COLO829 (cell line): ENCODE measurements at regions not wholly inside any gene's neighbourhood (a gene's known extent, or its start where the extent isn't known, plus 50 kb on each side); places are given as distances from the start of the nearest gene placed in this dataset.

Experiments used
- DNase-seq: peaks from one replicate; pipeline ENCODE4 v3.0.0; 2012; ENCODE audit warnings: low spot score

DNA sequence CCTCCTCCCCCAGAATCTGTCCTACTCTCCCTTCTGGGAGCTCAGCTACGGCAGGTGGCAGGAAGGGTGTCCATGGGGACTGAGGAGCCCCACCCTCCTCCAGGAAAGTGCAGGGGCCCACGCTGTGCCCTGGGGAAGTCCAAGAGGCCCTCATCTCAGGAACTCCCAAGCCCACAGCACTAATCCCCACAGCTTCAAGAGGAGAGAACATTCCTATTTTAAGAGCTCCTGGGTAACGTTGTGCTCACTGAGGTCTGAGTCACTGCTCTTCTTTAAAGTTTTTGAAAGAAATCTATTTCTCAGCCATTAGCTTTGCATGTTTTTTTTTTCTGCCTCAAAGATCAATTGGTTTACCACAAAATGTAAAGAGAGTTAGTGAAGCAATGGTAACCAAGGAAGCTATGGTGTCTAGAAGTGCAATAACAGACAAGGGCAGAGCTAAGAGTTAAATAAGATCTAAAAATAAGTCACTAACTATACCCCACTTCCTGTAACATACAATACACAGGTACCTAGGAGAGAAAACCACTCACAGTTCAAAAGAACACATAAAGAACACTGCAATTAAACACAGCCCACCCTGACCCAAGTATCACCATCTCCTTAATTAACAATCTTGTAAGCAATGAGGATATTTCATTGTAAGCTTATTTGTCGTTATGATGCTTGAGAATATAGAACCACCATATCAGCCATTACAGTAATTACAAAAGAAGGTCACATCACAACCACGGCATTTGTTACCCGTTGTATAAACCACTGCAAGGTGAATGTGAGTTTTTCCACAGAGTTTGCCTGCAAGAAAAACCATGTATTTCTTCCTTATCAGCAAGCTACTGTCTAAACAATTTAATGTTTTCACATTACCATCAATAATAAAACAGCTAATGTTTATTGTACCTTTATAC, 382.3 kb upstream of the SLC30A5 start:
- no peak for DNase-seq

DNA sequence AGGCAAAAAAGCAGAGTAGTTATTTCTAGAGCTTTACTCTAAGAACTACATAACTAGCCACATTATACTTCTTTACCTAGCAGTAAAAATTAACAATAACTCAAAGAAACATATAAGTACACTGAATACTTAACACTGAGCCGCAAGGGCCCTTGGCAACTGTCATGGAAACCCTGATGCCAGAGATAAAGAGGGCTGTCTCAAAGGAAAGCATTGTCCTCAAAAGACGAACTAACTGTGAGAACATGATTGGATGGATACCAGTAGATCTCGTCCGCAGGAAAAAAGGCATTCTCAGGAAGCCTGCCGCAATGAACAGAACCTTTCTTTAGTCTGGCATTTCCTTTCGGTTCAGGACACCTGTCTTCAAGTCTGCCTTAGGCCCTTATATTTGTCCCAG, 379.0 kb upstream of the SLC30A5 start:
- DNase-seq: peak; percentile 56

DNA sequence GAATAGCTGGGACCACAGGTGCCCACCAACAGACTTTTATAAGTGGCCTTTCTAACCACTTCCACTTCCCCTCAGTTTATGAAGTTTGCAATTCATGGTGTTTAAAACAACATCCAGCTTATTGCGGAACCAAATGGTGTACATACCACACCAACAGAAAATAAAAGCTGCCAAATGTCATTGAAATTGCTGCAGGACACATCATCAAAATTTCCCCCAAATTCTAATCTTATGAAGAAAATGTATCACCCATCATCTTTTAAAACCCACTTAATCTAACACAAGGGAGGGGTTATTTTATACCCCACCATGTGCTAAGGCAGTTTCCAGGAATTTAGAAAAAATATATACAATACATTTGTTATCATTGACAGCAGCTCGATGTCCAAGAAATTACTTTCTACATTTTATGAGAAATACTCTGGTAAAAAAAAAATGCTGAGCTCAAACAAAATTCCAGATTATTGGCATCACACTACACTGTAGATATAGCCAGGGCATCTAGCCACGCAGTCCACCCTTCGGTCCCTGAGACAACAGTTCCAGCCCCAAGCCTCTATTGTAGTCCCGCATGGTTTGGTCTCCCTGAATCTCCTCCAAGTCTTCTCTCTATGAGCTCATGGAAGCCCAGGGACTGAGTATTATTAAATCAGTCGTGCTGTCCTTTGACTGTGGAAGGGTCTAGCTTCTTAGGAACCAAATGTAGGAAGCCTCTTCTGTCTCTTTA, 372.8 kb upstream of the SLC30A5 start:
- DNase-seq: no peak

DNA sequence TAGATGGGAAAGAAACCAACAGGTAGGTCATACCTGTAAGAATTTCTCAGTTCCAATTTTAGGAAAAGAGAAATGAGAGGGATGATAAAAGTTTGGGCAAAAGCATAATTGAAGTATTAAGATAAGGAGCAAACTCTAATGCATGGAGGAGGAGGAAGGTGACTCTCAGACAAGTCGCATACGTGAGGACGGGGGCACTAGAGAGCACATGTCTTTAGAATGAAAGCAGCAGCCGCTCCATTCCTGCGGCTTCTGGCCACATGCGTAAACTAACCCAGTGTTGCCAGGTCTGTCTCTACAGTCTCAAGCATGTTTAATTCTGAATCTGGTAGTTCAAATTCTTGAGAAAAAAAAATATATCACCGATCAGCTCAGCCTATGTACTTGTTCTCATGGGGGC, 371.5 kb upstream of the SLC30A5 start:
- DNase-seq: no peak

DNA sequence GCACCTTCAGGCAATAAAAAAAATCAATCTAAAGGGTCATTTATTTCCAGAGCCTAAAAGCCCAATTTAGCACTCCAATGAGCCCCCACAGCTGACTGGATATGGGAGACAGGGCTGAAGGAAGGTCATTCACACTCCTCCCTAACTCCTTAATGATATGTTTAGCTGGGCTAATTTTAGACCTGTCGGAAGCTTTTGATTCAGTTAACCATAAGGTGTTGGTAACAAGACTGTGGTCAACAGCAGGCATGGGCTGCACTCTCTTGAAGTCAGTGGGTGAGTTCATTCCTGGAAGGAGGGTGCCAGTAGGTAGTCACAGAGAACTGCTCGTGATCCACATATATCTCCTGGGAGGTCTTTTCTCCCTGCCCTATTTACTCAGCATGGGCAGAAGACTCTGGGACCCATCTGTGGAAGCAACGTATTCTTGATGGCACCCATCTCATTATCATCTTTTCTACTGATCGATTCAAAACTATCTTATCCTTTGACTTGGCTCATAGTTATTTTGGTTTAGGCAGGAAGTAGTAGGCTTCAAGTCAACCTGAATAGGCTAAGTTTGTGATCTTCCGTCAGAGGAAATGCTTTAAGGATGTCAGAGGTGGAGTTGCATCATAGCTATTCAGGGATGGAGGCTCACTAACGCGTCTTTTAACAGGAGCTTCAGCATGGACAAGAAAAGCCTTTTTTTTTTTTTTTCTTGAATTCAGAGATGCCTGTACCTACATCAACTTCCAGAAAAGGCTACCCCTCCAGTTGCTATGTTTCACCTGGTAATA, 367.7 kb upstream of the SLC30A5 start:
- DNase-seq: no peak

DNA sequence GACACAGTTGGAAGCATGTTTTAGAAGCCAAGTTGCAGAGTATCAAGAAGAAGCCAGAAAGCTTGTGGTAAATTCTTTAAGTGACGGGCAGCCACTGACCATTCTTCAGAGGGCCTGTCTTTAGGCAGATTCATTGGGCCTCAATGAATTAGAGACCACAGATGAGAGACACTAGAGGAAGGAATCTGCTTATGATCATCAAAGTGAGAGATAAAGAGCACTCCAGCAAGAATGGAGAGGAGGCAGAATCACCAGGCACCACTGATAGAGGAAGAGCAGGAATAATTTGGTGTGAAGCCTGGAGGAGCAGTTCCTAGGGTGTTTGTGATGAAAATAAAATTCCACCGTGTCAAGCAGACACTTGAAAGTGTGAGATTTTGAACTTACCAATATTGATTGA, 365.9 kb upstream of the SLC30A5 start:
- no peak for DNase-seq

DNA sequence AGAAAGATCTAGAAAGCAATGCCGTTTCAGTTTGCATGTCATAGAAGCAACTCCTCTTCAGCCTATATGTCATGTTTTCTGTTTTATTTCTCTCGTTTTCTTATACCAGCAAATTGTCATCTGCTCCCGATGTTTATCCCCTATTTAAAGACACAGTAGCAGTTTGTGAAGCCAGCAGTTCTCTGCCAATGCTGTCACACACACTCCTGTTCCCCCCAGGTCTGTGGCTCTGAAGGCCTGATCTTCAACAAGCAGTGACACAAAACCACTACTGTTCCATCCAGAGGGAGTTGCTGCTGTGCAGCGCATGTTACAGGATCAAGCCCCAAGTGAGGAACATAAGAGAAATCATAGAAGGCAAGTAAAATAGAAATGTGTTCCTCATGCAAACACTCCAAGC, 364.1 kb upstream of the SLC30A5 start:
- no peak for DNase-seq

DNA sequence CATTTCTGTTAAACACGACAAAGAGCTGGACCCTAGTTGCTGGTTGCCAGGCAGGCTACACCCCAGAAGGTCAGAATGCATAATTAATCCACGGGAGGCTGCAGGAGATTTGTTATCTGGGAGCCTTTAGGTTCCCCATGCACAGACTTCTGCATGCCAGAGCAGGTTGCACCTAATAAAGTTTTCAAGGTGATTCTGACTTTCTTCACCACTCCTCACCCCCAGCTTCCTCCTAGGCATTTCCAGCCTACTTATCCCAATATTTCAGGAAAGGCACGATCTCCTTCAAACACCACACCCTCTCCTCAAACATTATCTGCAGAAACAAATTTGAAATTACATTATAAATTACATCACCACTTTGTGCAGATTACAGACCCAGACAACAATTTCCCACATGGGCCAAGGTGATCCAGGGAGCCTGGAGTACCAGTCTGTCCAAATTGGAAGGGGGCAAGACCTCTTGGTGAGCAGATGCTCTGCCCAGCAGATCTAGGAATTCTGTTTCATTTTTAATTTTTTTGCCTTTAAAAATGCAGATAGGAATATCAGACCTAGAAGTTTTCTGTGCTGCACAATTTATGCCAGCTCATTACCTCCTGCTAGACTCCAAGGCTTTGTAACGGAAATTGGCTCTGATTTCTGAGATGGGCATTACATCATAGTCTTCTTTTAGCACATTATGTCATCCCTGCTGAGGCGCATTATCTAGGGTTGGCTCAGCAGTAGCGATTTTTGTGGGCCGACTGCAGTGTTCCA, 363.4 kb upstream of the SLC30A5 start:
- no peak for DNase-seq

DNA sequence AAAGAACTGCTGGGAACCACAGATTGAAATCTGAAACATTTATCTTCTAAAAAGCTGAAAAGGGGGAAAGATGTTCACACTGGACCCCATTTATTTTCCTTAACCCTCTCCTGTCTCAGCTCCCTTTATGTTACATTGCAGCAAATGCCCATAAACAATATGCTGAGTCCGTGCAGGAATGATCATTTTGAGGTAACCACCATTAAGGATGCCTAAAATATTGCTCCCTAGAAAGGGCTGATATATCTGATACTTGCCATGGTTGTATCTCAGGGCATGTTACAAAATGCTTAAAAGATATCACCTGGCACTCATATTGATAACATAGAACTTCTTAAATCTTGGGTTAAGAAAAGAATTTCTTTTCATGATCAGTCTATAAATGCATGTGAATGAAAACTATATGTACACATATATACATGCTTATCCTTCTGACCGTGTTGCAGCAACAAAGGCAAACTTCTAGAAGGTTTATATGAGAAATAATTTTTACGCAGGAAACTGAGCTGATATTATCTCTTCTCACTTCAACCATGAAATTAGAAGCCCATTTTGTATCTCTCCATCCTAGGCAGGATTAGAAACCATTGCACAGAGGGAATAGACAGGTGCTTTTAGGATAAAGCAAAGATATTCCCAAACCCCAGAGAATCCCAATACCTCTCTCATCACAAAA, 362.7 kb upstream of the SLC30A5 start:
- no peak for DNase-seq

DNA sequence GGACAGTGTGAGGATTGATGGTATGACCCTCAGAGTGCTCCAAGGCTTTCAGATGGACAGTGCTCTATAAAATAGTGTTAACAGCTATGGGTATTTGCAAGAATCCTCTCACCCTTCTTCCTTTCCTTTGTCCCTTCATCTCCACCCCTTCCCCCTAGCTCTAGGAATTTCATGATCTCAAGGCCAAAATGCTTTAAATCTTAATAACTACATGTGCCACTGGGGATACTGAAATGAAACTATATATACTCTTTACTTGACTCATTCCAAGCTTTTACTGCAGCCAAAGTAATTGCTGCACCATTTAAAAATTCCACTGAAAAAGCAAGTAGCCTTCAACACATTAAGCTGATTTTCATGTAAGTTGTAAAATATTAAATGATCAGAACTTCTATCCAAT, 361.6 kb upstream of the SLC30A5 start:
- DNase-seq: no peak

DNA sequence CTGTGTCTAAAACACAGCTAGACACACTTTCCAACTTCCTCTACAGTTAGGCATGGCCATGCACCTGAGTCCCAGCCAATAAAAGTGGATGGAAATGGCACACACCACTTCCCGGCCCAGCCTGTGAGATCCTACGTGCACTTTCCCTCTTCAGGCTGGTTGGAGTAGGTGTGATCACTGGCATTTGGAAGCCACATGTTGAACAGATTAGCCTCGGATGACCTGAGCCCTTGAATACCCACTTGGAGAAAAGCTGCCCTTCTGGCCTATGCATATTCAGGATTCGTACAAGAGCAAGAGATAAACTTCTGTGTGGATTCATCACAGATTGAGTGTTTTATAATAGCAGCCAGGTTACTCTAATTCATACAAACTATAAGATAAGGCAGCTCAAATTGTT, 359.0 kb upstream of the SLC30A5 start:
- DNase-seq: no peak

DNA sequence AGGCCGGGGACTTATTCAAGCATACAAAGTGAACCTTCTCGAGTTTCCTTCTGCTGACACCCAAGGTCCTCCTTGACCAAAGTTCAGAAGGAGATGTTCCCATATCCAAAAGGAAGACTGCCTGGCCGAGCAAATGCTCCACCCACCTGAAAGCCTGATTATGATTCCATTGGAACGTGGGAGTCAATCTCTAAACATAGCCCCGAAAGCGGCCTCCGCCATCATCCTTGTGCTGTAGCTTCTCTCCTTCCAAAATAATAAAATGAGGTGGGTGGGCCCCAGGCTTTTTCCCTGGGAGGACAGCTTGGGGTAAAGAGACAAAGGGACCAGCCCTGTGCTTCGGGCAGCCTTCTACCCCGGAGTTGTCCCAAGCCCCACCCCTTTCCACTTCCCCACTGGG, 355.6 kb upstream of the SLC30A5 start:
- DNase-seq: no peak

DNA sequence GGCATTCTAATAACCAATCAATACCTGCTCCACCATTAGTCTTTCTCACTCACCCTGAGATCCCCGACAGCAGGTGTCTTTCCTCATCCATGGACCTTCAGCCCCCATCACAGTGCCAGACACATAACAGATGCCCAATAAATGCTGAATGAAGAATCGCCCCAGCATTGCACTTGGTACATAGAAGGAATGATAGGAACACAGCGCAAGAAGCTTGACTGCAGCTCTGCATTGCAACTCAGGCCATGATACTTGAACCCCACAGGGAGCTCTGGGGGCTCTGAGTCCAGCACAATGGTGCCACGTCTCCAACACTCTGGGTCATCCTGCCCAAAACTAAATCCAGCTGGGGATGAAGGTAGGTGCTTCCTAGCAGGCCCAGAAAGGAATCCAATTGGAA, 355.0 kb upstream of the SLC30A5 start:
- no peak for DNase-seq

DNA sequence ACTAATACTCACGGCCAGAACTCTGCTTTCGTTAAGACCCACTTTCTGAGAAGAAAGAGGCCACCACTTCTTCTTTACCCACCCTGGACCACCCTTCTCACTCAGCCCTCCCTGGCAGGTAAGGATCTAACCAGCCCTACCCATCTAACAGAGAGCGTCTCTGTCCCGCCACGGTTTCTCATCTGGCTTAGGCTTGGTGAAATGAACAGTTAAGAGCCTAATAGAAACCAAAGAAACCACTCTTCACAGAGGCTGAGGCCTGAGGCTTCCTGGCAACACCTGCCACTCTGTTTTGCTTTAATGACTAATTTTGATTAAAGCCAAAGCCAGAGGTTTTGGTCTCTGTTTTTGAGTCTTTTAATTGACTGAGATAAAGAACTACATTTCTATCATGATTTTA, 354.1 kb upstream of the SLC30A5 start:
- DNase-seq: no peak

DNA sequence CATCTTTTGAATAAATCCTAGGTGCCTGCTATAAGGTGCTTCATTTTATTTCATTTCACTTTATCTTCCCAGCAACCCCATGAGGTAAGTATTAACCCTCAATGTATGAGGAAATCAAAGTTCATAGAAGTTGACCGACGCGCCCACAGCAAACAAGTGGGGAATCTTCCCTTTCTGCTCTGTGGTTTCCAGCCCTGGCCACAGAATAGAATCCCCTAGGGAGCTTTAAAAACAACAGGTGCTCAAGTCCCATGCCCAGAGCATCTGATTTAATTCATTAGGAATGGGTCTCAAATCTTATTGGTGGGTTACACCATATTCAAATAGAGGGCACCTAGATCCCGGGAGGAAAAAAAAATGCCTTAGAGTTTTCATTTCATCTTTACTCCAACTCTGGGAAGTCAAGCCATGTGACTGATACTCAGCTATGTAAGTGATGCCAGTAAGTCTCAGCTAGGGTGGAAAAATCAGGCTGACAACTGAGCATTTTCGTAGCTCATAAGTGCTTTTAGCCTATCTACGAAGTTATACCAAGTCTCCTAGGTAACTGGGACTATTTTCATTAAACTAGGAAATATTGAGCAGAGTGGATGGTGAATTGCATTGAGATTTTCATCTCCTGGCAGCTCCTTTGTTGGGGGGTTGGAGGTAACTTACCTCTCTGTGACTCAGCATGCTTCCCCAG, 353.4 kb upstream of the SLC30A5 start:
- DNase-seq: no peak

DNA sequence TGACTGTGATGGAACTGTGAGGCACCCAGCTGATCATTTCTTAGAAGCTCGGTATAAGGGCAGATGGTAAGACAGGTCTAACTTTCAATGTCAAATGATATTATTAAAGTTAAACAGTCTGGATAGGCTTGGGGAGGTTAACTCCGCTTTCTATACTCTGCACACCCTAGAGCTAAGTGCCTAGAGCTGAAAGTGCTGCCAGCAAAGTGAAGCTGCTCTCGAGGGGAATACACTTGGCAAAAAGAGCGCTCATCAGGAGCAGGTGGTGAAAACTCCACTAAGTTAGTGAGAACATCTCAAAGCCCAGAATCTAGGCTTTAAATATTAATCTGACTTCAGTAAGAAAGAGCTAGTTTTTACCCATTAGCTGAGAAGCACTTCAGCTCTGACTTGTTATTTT, 349.6 kb upstream of the SLC30A5 start:
- no peak for DNase-seq

DNA sequence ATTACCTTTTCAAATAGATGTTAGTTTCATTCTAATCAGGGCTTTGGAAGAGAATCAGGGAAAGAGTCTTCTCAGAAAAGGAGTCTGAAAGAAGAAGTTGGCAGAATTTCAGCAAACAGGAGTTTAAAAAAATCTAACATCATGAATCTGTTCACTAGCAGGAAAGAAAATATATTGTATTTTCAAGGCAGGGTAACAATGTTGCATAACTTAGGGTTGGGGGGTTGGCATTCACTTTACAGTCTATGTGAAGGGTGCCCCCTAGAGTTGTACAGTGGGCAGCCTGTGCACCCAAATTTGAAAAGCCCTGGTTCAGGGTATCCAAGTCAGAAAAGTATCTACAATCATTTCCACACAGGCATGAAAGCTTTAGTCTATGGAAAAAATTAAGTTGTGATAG, 348.4 kb upstream of the SLC30A5 start:
- no peak for DNase-seq

DNA sequence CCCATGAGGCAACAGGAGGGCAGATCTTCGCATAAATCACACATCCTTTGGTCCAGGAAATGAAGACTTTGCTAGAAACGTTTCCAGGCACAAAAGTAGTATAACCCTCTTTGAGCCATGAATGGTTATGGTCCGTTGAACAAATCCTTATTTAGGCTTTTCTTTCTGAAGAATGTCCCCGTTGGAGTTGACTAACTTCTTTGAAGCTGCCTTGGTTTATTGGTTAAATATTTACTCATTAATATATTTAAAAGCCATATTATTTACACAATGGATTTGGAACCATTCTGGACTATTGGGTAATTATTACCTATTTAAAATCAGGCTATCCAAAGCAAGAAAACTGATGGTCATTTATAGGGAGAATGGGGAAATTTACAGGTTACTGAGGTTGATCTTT, 347.6 kb upstream of the SLC30A5 start:
- no peak for DNase-seq

DNA sequence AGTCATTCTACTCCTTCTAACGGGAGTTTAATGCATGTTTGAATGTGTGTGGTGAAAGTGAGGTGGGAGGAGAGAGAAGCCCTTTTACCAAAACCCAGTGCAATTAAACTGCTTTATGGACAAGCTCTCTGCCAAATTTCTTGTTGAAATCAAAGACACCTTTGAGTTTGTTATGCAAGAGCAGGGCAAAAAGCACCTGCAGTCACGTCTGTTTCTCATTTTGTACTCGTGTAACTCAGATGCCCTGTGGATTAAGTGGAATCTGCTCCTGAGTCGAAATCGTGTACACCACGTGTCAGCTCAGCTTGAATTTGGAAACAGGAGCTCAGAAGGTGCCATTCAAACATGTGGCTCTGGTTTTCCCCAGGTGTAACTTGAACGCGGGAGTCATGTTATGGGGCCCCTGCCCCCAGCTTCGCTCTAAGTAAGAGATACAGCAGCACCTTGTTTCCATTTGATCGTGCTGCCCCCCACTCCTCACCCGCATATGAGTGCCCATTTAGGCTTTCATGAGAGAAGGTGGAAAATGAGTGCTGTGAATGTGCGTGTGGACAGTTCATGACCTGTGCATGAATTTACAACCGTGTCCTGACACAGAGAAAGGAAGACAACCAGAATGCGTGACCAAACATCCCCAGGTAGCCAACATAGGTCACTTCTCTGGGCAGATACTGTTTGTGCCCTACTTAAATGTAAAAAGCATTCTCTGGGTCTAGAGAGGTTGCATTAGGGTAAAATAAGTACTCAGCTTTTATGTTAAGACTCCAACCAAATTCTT, 347.0 kb upstream of the SLC30A5 start:
- DNase-seq: no peak

DNA sequence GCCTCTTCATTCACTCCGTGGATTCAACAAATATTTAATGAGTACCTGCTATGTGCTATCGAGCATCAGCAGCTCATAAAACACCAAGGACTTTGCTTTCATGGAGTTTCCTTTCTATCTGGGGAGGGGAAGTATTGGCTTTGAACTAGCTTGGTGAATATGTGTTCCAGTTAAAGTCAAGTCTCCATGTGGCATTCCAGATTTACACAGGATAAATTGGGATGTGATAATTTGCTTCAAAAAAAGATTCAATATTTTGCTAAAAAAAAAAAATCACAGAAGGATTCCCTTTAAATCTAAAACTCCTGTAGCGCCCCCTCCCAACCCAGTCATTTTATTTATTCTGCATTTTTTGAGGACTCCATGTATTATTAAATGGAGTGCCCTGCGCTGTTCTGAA, 346.3 kb upstream of the SLC30A5 start:
- DNase-seq: no peak
